Pancreas (tissue), 10 donors: ENCODE measurements at regions not wholly inside any gene's neighbourhood (a gene's known extent, or its start where the extent isn't known, plus 50 kb on each side); places are given as distances from the start of the nearest gene placed in this dataset.
A peak's percentile ranks its signal among the peaks of the same experiment; 100 is the strongest.

Experiments used
- ATAC-seq, 4 donors: fragments of 200-7000 bp; cut with Tn5 transposase; one replicate each; pipeline versions ENCODE4 v1.8.0 to v1.9.1; 2020; ENCODE audit warnings: mild to moderate bottlenecking in 4 of 4, moderate library complexity in 4 of 4
- DNase-seq, 6 donors: peaks; one replicate each; pipeline ENCODE4 v3.0.0-alpha.2; 2020
- FAIRE-seq: peaks from 2 replicates; lab custom pipeline; 2012; peaks lifted over from hg19 to GRCh38; lab: Jason Lieb, UNC
- H3K27ac ChIP-seq, 4 donors: fragments of 200-600 bp; sonication (generic); 1 replicate in 3 of 4; 2 replicates in 1 of 4; pipeline versions ENCODE4 v1.5.0 to v1.8.0; 2020
- H3K27me3 ChIP-seq, 4 donors: fragments of 200-600 bp; one replicate each; pipeline ENCODE4 v1.8.0; 2021
- H3K36me3 ChIP-seq, 3 donors: fragments of 200-600 bp; sonication (generic) in 1 of 3; one replicate each; pipeline versions ENCODE4 v1.5.0 to v1.8.0; 2020 to 2021
- H3K4me1 ChIP-seq, 3 donors: fragments of 200-600 bp; one replicate each; pipeline ENCODE4 v1.8.0; 2021
- H3K4me3 ChIP-seq, 4 donors: fragments of 200-600 bp; sonication (generic) in 2 of 4; one replicate each; pipeline versions ENCODE4 v1.5.0 to v1.8.0; 2020 to 2021
- H3K9me3 ChIP-seq, 4 donors: fragments of 200-600 bp; one replicate each; pipeline ENCODE4 v1.8.0; 2021
- CTCF ChIP-seq, 4 donors: fragments of 200-600 bp; sonication (generic) in 3 of 4; IDR thresholded peaks; one replicate each; pipeline versions ENCODE4 v1.5.0 to v1.8.0; 2021; ENCODE audit warnings: antibody characterized with exemption in 4 of 4
- WGBS, 2 donors: extraction: QIAGEN DNeasy Blood & Tissue Kit; methylation state at CpG; one replicate each; pipeline ENCODE4 v1.1.7; 2013; 5-methylcytosine and 5-hydroxymethylcytosine counted together
- intact Hi-C, 3 donors: fragments of 100-400 bp; cut with DNase I; formaldehyde crosslinking; loops; one replicate each; pipeline versions ENCODE4 v1.11.1 to v1.14.2; 2022
- donor health status: healthy with polysubstance abuse.
- donor health status: DM: no; HTN: no; CAD: no; lungs with moderate emphysema.
- donor health status: DM: no; HTN: no; CAD: no.
- donor health status: control.
- donor health status: control.
- donor health status: Bipolar disorder and iron deficiency.
- donor health status: DM: yes; HTN: yes; CAD: no.
- donor health status: DM: no; HTN: no; CAD: no.
- donor health status: DM: no; HTN: no; CAD: no.
- donor health status: DM: yes; HTN: yes; CAD: no.

- ATAC-seq, result no peak
- no peak for TF ChIP-seq CTCF (IDR thresholded peaks at IDR 0.05)
- intact Hi-C loops, result no loop called here
- no peak for DNase-seq
- no peaks in the 10 kb centered on the region for H3K9me3 ChIP-seq
- no peak for FAIRE-seq
- no peak overlapping the region for H3K4me3 ChIP-seq
- no peak overlapping the region for H3K27ac ChIP-seq
- H3K27me3 ChIP-seq, result no peaks in the 10 kb centered on the region
- H3K4me1 ChIP-seq, result no peaks in the 10 kb centered on the region
- no peaks in the 10 kb centered on the region for H3K36me3 ChIP-seq
- WGBS, 2 donors, result 61 to 68% methylated on average over 5 of the region's 5 CpGs
These were observed 1361.4 kb downstream of the NSUN3 start for GRCh38 chr3:95424279-95424678.

GRCh38 chr3:95434491-95434890, 1371.6 kb downstream of the NSUN3 start:
- no peak for TF ChIP-seq CTCF (IDR thresholded peaks at IDR 0.05)
- no peaks in the 10 kb centered on the region for H3K9me3 ChIP-seq
- WGBS, 2 donors, result 6 to 14% methylated on average over 1 of the region's 1 CpG
- no peaks in the 10 kb centered on the region for H3K4me1 ChIP-seq
- no peaks in the 10 kb centered on the region for H3K27me3 ChIP-seq
- no peak overlapping the region for H3K27ac ChIP-seq
- H3K4me3 ChIP-seq, result no peak overlapping the region
- no peak for ATAC-seq
- H3K36me3 ChIP-seq, result no peaks in the 10 kb centered on the region
- no peak for DNase-seq
- intact Hi-C loops, result no loop called here
- FAIRE-seq, result no peak

- Histone ChIP-seq H3K27ac (no peak overlapping the region), H3K4me1 (no peaks in the 10 kb centered on the region), H3K27me3 (no peaks in the 10 kb centered on the region), H3K9me3 (no peaks in the 10 kb centered on the region), H3K4me3 (no peak overlapping the region), H3K36me3 (no peaks in the 10 kb centered on the region)
- intact Hi-C loops, result no loop called here
- no peak for ATAC-seq
- TF ChIP-seq CTCF (IDR thresholded peaks at IDR 0.05), result no peak
- DNase-seq, result no peak
- FAIRE-seq, result peak; percentile 47
These were observed 1374.5 kb downstream of the NSUN3 start for GRCh38 chr3:95437409-95437808.

GRCh38 chr3:95438274-95438673, 1375.4 kb downstream of the NSUN3 start:
- no peak for TF ChIP-seq CTCF (IDR thresholded peaks at IDR 0.05)
- peaks cover 0 to 5% (median 2%) of the 10 kb centered on the region in 3 donors for H3K4me1 ChIP-seq
- H3K27ac ChIP-seq, result no peak overlapping the region
- ATAC-seq (no peak), FAIRE-seq (no peak), DNase-seq (no peak)
- intact Hi-C loops, result no loop called here
- H3K36me3 ChIP-seq, result no peaks in the 10 kb centered on the region
- H3K4me3 ChIP-seq, result no peak overlapping the region
- no peaks in the 10 kb centered on the region for H3K27me3 ChIP-seq
- no peaks in the 10 kb centered on the region for H3K9me3 ChIP-seq

- no peak for FAIRE-seq
These were observed 1371.6 kb upstream of the EPHA6 start for GRCh38 chr3:95442766-95443165.

More at GRCh38 chr3:95442766-95443165, 1371.6 kb upstream of the EPHA6 start:
- H3K36me3 ChIP-seq, result no peaks in the 10 kb centered on the region
- peaks cover 0 to 2% (median 0%) of the 10 kb centered on the region in 4 donors for H3K9me3 ChIP-seq
- H3K27me3 ChIP-seq, result no peaks in the 10 kb centered on the region
- intact Hi-C loops, result no loop called here
- no peak for TF ChIP-seq CTCF (IDR thresholded peaks at IDR 0.05)
- peak in 2 of 4 donors; percentile 65 to 73 for ATAC-seq
- H3K4me1 ChIP-seq, result peaks cover 0 to 5% (median 3%) of the 10 kb centered on the region in 3 donors
- H3K27ac ChIP-seq, result no peak overlapping the region
- 41 to 46% methylated on average over 2 of the region's 2 CpGs for WGBS, 2 donors
- no peak overlapping the region for H3K4me3 ChIP-seq
- no peak for DNase-seq
